ENCODE measurements at regions not wholly inside any gene's neighbourhood (a gene's known extent, or its start where the extent isn't known, plus 50 kb on each side); places are given as distances from the start of the nearest gene placed in this dataset.
"Not testable (repeated sequence)": the region's sequence is repeated elsewhere in the genome, so short reads cannot be mapped to it uniquely, and the experiment has no call there.

DNA sequence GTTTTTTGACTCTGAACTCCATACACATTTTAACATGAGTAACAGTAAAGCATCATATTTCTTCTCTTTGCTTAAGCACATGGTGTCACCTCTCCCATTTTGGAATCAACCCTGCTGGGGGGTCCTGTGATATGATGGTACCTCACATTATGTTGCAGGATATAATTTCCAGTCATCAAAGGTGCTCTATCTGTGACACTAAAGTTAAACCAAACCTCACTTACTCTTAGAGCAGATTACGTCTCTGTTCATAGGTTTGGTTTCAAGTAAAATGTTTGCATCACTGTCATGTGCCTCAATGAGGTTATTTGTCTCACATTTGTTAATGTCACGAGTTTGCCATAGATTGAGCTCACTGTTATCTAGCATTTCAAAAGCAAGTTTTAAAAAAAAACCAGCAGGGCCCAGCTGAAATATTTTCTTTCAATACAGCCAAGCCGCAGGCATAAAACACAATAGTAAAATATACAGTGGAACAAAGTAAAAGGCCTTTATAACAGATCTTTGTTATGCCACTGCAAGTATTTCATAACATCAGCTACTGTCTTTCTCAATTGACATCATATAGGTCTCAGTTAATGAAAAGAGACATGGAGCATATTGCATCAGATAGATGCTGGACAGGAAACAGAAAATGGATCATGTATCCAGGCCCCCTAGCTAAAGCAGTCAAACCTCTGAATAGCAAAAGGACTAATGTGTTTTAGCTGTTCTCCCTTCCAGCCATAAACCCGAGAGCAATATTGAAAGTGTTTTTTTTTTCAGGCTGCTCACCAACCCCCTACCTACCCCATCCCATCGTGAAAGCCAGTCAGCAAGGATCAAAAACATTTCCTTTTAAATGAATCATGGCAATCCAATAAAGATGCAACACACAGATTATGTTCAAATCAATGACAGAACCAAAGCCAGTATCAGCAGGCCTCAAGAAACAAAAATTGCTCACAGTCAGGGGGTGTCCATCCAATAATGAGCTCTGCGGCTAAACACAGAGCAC lies 182.1 kb upstream of the ITGA1 start:
- no peak for DNase-seq (ENCODE audit: low read depth)

GRCh38 chr5:52607227-52607824 lies 180.4 kb upstream of the ITGA1 start:
- no peak for DNase-seq (ENCODE audit: low read depth)

GRCh38 chr5:52620315-52620714 lies 167.4 kb upstream of the ITGA1 start:
- no peak for DNase-seq (ENCODE audit: low read depth)

DNA sequence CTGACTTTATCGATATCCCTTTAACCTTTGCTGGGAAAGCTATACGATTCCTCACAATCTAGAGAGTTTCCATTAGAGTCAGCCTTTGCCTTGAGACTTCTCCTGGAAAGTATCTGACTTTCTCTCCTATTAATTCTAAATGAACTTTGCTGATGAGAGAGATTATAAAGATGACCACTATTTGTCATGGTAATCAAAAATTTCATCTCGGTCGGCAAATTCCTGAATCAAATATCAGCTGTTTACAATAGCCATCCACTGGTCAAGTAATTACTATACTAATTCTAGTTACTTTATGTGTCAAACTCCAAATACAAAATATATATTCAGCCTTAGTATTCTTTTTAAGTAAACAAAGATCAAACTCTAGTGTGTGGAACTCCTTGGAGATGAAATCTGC lies 164.4 kb upstream of the ITGA1 start:
- DNase-seq (ENCODE audit: low read depth), result no peak

DNA sequence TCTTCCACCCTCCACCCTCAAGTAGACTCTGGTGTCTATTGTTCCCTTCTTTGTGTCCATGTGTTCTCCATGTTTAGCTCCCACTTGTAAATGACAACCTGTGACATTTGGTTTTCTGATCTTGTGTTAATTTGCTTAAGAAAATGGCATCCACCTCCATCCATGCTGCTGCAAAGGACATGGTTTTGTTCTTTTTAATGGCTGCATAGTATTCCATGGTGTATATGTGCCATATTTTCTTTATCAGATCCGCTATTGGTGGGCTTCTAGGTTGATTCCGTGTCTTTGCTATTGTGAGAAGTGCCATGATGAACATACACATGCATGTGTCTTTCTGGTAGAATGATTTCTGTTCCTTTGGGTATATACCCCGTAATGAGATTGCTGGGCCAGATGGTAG lies 163.4 kb upstream of the ITGA1 start:
- DNase-seq (ENCODE audit: low read depth), result no peak

DNA sequence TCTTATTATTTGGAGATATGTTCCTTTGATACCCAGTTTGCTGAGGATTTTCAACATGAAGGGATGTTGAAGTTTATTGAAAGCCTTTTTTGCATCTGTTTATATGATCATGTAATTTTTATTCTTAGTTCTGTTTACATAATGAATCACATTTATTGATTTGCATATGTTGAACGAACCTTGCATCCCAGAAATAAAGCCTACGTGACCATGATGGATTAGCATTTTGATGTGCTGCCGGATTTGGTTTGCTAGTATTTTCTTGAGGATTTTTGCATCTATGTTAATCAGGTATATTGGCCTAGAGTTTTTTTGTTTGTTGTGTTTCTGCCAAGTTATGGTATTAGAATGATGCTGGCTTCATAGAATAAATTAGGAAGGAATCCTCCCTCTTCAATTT lies 161.4 kb upstream of the ITGA1 start:
- no peak for DNase-seq (ENCODE audit: low read depth)

- no peak for DNase-seq (ENCODE audit: low read depth)
These were observed 160.0 kb upstream of the ITGA1 start for GRCh38 chr5:52627740-52628139.

GRCh38 chr5:52632281-52632680 lies 155.4 kb upstream of the ITGA1 start:
- no peak for DNase-seq (ENCODE audit: low read depth)

GRCh38 chr5:52634171-52634570 lies 153.5 kb upstream of the ITGA1 start:
- DNase-seq (ENCODE audit: low read depth), result not testable (repeated sequence)

DNA sequence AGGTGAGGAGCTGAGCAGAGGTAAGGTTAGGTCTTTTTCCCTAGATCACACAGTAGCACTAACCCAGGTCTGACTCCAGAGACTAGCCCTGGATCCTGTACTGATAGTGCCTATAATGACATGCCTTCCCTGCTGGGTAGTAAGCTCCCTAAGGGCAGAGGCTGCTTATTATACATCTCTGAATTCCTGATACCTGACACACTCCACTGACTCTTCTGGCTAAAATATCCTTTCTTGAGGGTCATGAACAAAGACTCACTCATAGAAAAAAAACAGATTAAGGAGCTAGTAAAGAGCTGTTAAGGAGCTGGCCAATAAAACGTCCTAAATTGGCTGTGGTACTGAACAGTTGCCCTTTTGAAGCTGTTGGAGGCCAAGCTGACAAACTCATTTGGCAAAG lies 149.0 kb upstream of the ITGA1 start:
- no peak for DNase-seq (ENCODE audit: low read depth)

DNA sequence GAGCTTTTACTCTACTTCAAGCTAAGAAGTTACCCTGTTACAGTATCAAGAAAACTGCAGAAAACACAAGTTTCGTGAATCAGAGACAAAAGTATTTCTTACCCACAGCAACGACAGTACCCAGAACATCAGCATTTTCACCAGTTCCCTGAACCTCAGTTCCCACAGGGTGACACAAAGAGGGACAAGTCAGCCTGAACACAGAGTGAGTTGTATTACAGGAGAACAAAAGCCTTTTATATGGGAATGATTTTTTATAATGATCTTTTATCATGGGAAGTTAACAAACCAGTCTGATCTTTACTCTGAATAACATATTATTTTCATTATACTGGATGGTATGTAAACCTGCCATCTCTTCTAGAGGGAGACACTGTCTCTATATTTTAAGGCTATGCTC lies 139.0 kb upstream of the ITGA1 start:
- DNase-seq (ENCODE audit: low read depth), result no peak

- no peak for DNase-seq (ENCODE audit: low read depth)
These were observed 132.6 kb upstream of the ITGA1 start for GRCh38 chr5:52655163-52655562.

GRCh38 chr5:52656569-52657246 lies 131.0 kb upstream of the ITGA1 start:
- DNase-seq (ENCODE audit: low read depth), result no peak

GRCh38 chr5:52657247-52657645 lies 130.5 kb upstream of the ITGA1 start:
- peak; percentile 36 for DNase-seq (ENCODE audit: low read depth)

DNA sequence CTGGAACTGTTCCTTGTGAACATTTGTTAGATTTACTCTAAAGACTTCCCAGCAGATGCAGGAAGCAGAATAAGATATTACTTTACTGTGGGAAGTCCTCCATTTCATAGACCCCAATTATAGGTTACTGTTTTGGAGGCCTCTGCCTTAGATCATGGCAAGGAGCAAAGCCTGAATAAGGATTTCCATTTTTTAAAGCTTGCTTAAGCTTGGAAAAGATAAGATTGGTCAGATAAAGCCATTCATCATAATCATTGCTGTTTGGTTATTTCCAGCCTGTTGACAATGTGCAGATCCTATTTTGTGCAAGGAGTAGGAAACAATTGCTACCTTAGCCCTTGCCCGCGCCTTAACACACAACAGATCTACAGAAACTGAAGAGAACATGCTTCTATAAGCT lies 129.5 kb upstream of the ITGA1 start:
- DNase-seq (ENCODE audit: low read depth), result no peak

- DNase-seq (ENCODE audit: low read depth), result no peak
These were observed 127.1 kb upstream of the ITGA1 start for GRCh38 chr5:52660621-52661020.

- no peak for DNase-seq (ENCODE audit: low read depth)
These were observed 125.7 kb upstream of the ITGA1 start for GRCh38 chr5:52661903-52662595.

DNA sequence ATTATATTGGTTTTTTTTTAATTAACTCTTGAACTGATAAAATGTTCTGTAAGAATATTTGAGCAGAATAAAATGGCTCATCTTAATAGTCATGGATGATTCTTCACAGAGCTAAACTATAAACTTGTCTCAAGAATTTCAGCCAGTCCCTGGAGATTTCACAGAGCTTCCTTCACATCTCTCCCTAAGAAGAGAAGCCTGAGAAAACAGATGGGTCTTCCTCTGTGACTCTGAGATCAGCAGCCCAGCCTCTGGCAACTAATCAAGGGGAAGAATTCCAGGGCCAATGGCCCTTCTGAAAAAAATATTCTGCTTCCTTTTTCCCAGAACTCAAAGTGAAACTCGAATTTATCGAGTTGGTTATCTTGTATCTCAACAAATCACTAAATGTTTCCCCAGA lies 122.2 kb upstream of the ITGA1 start:
- DNase-seq (ENCODE audit: low read depth), result no peak

DNA sequence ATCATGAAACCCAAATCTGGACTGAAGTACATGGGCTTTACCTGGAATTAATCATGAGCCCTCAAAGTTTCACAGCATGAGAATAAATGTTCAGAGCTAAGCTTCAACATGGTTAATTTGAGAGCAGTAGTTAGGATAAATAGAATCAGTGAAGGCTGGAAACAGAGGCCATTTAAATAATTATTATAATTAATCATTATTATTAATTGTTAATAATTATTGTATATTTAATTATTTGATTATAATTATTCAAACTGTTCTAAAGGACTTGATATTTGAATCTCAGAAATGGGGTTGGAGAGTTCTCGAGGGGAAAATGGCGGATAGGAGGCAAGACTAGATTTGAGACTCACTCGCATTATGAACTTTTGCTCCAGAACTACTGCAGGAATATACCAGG lies 119.6 kb upstream of the ITGA1 start:
- no peak for DNase-seq (ENCODE audit: low read depth)

DNA sequence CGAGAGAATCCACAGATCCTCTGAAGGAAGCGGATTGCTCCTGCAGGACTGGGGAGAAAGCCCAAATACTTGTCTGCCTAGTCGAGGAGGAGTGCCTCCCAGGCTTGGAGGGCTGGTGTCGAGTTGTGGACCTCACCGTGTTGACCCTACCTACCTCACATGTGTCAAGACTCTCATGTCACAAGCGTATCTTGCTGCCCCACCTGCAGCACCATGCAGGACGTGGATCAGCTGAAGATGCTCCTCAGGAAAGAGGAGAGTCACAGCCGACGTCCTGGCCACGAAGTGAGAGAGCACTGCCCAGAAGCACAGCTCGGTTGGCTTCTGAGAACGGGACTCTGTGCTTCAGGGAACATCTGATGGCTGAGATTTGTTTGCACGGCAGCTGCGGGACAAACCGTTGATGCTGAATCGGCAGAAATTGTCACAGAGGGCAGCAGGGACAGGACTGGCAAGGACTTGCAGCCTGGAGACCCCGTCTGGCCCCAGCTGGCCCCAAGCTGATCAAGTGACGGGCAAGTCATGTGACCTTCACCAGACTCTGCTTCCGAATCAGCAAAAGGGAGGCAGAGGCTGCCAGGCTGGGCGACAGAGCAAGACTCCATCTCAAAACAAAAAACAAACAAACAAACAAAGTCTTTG lies 119.1 kb upstream of the ITGA1 start:
- no peak for DNase-seq (ENCODE audit: low read depth)

- DNase-seq (ENCODE audit: low read depth), result no peak
These were observed 115.3 kb upstream of the ITGA1 start for GRCh38 chr5:52672459-52672858.

DNA sequence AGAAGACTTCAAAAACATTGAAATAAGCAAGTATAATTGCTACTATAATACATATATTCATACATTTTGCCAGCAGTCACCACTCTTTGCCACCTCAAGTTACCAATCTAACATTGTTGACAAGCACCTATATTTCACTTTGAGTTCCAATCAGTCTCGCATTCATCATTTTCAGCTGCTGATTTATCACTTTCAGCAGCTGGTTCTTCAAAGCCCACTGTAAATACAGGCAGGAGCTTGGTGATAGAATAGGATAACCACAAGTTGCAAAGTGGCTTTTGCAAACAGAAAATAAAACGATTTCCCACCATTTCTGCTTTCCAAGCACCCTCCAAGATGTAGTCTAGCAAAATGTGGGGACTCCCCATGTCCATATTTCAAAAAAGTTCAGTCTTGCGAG lies 114.2 kb upstream of the ITGA1 start:
- no peak for DNase-seq (ENCODE audit: low read depth)

Measured in HS-5 (cell line).